ENCODE measurements at regions not wholly inside any gene's neighbourhood (a gene's known extent, or its start where the extent isn't known, plus 50 kb on each side); places are given as distances from the start of the nearest gene placed in this dataset.

GRCh38 chr16:55019419-55020131, 88.9 kb downstream of the IRX5 start:
- TF ChIP-seq, protein P1, sequence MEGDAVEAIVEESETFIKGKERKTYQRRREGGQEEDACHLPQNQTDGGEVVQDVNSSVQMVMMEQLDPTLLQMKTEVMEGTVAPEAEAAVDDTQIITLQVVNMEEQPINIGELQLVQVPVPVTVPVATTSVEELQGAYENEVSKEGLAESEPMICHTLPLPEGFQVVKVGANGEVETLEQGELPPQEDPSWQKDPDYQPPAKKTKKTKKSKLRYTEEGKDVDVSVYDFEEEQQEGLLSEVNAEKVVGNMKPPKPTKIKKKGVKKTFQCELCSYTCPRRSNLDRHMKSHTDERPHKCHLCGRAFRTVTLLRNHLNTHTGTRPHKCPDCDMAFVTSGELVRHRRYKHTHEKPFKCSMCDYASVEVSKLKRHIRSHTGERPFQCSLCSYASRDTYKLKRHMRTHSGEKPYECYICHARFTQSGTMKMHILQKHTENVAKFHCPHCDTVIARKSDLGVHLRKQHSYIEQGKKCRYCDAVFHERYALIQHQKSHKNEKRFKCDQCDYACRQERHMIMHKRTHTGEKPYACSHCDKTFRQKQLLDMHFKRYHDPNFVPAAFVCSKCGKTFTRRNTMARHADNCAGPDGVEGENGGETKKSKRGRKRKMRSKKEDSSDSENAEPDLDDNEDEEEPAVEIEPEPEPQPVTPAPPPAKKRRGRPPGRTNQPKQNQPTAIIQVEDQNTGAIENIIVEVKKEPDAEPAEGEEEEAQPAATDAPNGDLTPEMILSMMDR (conservative IDR thresholded peaks at IDR 0.05) = no peak
- TF ChIP-seq EZH2 (IDR thresholded peaks at IDR 0.05; ENCODE audit: low read depth) = no peak
